NT2/D1 (cell line): ENCODE measurements at regions not wholly inside any gene's neighbourhood (a gene's known extent, or its start where the extent isn't known, plus 50 kb on each side); places are given as distances from the start of the nearest gene placed in this dataset.

Experiments used
- SUZ12 ChIP-seq: IDR thresholded peaks from 2 replicates; pipeline ENCODE4 v1.6.1; 2011; ENCODE audit not compliant: insufficient read length, insufficient read depth; ENCODE audit errors: extremely low read depth
- YY1 ChIP-seq: IDR thresholded peaks from 2 replicates; pipeline ENCODE4 v1.6.1; 2011; ENCODE audit not compliant: insufficient read length, insufficient read depth
- ZNF274 ChIP-seq: IDR thresholded peaks from 2 replicates; pipeline ENCODE4 v1.6.1; 2011; ENCODE audit warnings: mild to moderate bottlenecking, low read depth, low read length

DNA sequence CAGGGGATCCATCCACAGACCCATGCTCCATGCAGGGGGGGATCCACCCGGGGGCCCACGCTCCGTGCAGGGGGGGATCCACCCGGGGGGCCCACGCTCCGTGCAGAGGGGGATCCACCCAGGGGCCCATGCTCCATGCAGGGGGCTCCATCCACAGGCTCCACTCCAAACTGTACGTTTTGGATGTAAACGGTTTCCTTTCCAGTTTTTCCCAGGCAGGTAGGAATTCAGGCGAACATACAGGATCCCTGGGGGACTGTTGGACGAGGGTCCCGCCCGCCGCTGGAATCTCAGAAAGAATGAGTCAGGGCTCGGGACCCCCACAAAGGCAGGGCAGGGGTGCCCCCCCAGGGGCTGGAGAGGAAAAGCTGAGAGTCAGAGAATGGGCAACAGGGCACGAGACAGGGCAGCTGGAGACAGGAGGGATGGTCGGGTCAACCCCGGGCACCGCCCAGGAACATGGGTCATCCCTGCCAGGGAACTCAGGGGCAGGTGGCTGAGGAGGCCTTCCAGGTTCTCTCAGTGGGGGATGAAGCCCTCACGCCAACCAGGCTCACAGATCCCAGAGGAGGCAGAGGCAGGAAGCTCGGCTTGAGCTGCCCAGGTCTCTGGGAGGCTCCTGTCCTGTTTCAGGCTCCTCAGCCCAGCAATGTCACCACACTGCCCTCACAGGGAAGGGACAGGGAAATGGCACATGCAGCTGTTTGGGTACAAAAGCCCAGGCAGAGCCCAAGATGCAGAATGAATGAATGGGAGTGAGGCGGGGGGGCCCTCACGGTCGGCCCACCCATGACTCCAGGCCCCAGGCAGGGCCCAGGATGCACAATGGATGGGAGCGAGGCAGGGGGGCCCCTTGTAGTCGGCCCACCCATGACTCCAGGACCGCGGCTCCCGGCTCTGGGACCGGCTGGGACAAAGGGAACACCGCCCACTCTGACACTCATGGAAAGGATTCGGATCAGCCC, 200.2 kb downstream of the BRD1 start:
- TF ChIP-seq ZNF274 (no peak), YY1 (no peak), SUZ12 (no peak)
